SK-N-SH treated with all-trans-retinoic acid at 6 μM for 48 hours (cell line): ENCODE measurements at regions not wholly inside any gene's neighbourhood (a gene's known extent, or its start where the extent isn't known, plus 50 kb on each side); places are given as distances from the start of the nearest gene placed in this dataset.

Experiments used
- ATAC-seq: fragments of 200-7000 bp; cut with Tn5 transposase; 3 replicates; pipeline ENCODE4 v1.9.1; 2020; ENCODE audit warnings: mild to moderate bottlenecking, moderate library complexity
- BACH2 ChIP-seq: fragments of 250-450 bp; sonication (Bioruptor Pico); IDR thresholded peaks from 2 replicates; pipeline ENCODE4 v1.9.0; 2021; ENCODE audit warnings: mild to moderate bottlenecking, borderline replicate concordance
- CSDC2 ChIP-seq: fragments of 250-450 bp; sonication (Bioruptor Pico); IDR thresholded peaks from 2 replicates; pipeline ENCODE4 v1.5.0; 2020; ENCODE audit warnings: mild to moderate bottlenecking, moderate library complexity
- ESRRG ChIP-seq: fragments of 250-450 bp; sonication (Bioruptor Pico); IDR thresholded peaks from 2 replicates; pipeline ENCODE4 v1.6.1; 2021; ENCODE audit warnings: mild to moderate bottlenecking
- GLIS3 ChIP-seq: fragments of 250-450 bp; sonication (Bioruptor Pico); IDR thresholded peaks from 2 replicates; pipeline ENCODE4 v1.5.0; 2020; ENCODE audit warnings: mild to moderate bottlenecking, moderate library complexity
- ISL1 ChIP-seq: fragments of 250-450 bp; sonication (Bioruptor Pico); IDR thresholded peaks from 2 replicates; pipeline ENCODE4 v2.1.2; 2022; ENCODE audit warnings: mild to moderate bottlenecking, moderate library complexity
- OSR1 ChIP-seq: fragments of 250-450 bp; sonication (Bioruptor Pico); IDR thresholded peaks from 2 replicates; pipeline ENCODE4 v1.8.0; 2022; ENCODE audit warnings: moderate library complexity, mild to moderate bottlenecking, inconsistent platforms
- PPARA ChIP-seq: fragments of 250-450 bp; sonication (Bioruptor Pico); IDR thresholded peaks from 2 replicates; pipeline ENCODE4 v1.5.0; 2020; ENCODE audit warnings: mild to moderate bottlenecking, borderline replicate concordance
- RARB ChIP-seq: fragments of 250-450 bp; sonication (Bioruptor Pico); IDR thresholded peaks from 2 replicates; pipeline ENCODE4 v1.8.0; 2021; ENCODE audit warnings: mild to moderate bottlenecking, moderate library complexity
- SNAI2 ChIP-seq: fragments of 250-450 bp; sonication (Bioruptor Pico); IDR thresholded peaks from 2 replicates; pipeline ENCODE4 v1.5.0; 2020; ENCODE audit warnings: mild to moderate bottlenecking, moderate library complexity
- TCF4 ChIP-seq: fragments of 250-450 bp; sonication (Bioruptor Pico); IDR thresholded peaks from 2 replicates; pipeline ENCODE4 v1.8.0; 2021; ENCODE audit warnings: mild to moderate bottlenecking, moderate library complexity, borderline replicate concordance
- TOX ChIP-seq: fragments of 250-450 bp; sonication (Bioruptor Pico); IDR thresholded peaks from 2 replicates; pipeline ENCODE4 v1.8.0; 2021; ENCODE audit warnings: mild to moderate bottlenecking, moderate library complexity, borderline replicate concordance
- ZC3H10 ChIP-seq: fragments of 250-450 bp; sonication (Bioruptor Pico); IDR thresholded peaks from 2 replicates; pipeline ENCODE4 v1.5.1; 2021; ENCODE audit warnings: mild to moderate bottlenecking, moderate library complexity
- ZFP3 ChIP-seq: fragments of 250-450 bp; sonication (Bioruptor Pico); IDR thresholded peaks from 2 replicates; pipeline ENCODE4 v1.5.0; 2020; ENCODE audit warnings: mild to moderate bottlenecking, moderate library complexity
- ZFP30 ChIP-seq: fragments of 450-650 bp; formaldehyde crosslinking; IDR thresholded peaks from 2 replicates; pipeline ENCODE4 v1.5.0; 2022; ENCODE audit warnings: mild to moderate bottlenecking, moderate library complexity
- ZNF565 ChIP-seq: fragments of 450-650 bp; formaldehyde crosslinking; conservative IDR thresholded peaks from 2 replicates; pipeline ENCODE4 v1.5.0; 2020; ENCODE audit warnings: low read depth, mild to moderate bottlenecking, moderate library complexity
- ZNF70 ChIP-seq: fragments of 450-650 bp; formaldehyde crosslinking; IDR thresholded peaks from 2 replicates; pipeline ENCODE4 v1.5.0; 2020; ENCODE audit warnings: mild to moderate bottlenecking, moderate library complexity
- ZNF8 ChIP-seq: fragments of 450-650 bp; formaldehyde crosslinking; IDR thresholded peaks from 2 replicates; pipeline ENCODE4 v1.5.0; 2020; ENCODE audit warnings: mild to moderate bottlenecking, moderate library complexity
- TF ChIP-seq, protein P1 (sequence below): fragments of 250-450 bp; sonication (Bioruptor Pico); IDR thresholded peaks from 2 replicates; pipeline ENCODE4 v1.5.1; 2021; ENCODE audit warnings: mild to moderate bottlenecking, moderate library complexity
- TF ChIP-seq, protein P2 (sequence below): fragments of 250-450 bp; sonication (Bioruptor Pico); IDR thresholded peaks from 2 replicates; pipeline ENCODE4 v1.5.0; 2020; ENCODE audit warnings: mild to moderate bottlenecking, moderate library complexity
- TF ChIP-seq, protein P3 (sequence below): fragments of 250-450 bp; sonication (Bioruptor Pico); IDR thresholded peaks from 2 replicates; pipeline ENCODE4 v1.5.1; 2020; ENCODE audit warnings: low read depth, mild to moderate bottlenecking, moderate library complexity
- TF ChIP-seq, protein P4 (sequence below): fragments of 250-450 bp; sonication (Bioruptor Pico); IDR thresholded peaks from 2 replicates; pipeline ENCODE4 v1.8.0; 2021; ENCODE audit warnings: low read depth, mild to moderate bottlenecking, moderate library complexity, borderline replicate concordance

DNA sequence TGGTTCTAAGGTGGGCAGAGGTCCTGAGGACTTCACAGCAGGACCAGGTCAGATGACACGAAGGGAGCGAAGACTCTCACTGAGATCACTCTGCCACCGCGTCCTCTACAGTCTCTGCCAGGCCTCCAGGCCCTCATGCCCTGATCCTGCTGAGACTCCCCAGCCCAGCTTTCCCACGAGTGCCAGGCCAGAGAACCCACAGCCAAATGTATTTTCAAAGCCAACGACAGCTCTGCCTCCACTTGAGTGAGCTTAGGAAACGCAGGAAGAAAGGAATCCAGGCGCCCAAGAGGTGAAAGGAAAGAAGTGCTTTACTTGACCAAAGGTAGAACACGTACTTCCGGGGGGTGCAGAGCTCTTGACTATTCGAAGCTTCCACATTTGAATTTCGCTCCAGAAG lies 275.0 kb downstream of the XXYLT1 start:
- ATAC-seq, result no peak

DNA sequence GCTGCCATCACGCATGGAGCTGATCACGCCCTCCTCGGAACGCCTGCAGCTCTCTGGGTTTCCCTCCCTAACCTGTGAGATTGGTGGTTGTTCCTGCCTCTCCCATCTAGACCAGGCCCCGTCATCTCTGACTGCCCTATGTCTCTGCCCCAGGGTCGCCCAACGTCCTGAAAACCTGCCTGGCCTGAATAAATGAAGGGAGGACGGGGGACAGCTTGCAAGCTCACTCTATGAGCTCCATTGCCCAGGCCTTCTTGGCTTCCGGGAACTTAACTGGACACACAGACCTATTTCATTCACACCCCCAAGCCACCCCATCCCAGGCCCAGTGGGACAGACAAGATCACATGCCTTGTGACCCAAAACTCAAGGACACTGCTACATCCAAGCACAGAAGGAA lies 274.2 kb downstream of the XXYLT1 start:
- no peak for TF ChIP-seq ISL1
- TF ChIP-seq ZNF70, result no peak
- no peak for TF ChIP-seq TOX
- TF ChIP-seq, protein P1, sequence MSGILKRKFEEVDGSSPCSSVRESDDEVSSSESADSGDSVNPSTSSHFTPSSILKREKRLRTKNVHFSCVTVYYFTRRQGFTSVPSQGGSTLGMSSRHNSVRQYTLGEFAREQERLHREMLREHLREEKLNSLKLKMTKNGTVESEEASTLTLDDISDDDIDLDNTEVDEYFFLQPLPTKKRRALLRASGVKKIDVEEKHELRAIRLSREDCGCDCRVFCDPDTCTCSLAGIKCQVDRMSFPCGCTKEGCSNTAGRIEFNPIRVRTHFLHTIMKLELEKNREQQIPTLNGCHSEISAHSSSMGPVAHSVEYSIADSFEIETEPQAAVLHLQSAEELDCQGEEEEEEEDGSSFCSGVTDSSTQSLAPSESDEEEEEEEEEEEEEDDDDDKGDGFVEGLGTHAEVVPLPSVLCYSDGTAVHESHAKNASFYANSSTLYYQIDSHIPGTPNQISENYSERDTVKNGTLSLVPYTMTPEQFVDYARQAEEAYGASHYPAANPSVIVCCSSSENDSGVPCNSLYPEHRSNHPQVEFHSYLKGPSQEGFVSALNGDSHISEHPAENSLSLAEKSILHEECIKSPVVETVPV (CRISPR knock-in tag), result no peak
- TF ChIP-seq, protein P2, sequence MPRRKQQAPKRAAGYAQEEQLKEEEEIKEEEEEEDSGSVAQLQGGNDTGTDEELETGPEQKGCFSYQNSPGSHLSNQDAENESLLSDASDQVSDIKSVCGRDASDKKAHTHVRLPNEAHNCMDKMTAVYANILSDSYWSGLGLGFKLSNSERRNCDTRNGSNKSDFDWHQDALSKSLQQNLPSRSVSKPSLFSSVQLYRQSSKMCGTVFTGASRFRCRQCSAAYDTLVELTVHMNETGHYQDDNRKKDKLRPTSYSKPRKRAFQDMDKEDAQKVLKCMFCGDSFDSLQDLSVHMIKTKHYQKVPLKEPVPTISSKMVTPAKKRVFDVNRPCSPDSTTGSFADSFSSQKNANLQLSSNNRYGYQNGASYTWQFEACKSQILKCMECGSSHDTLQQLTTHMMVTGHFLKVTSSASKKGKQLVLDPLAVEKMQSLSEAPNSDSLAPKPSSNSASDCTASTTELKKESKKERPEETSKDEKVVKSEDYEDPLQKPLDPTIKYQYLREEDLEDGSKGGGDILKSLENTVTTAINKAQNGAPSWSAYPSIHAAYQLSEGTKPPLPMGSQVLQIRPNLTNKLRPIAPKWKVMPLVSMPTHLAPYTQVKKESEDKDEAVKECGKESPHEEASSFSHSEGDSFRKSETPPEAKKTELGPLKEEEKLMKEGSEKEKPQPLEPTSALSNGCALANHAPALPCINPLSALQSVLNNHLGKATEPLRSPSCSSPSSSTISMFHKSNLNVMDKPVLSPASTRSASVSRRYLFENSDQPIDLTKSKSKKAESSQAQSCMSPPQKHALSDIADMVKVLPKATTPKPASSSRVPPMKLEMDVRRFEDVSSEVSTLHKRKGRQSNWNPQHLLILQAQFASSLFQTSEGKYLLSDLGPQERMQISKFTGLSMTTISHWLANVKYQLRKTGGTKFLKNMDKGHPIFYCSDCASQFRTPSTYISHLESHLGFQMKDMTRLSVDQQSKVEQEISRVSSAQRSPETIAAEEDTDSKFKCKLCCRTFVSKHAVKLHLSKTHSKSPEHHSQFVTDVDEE (CRISPR knock-in tag), result no peak
- no peak for TF ChIP-seq ZNF565
- no peak for TF ChIP-seq PPARA (CRISPR knock-in tag)
- TF ChIP-seq GLIS3 (CRISPR knock-in tag), result no peak
- no peak for TF ChIP-seq RARB (CRISPR knock-in tag)
- TF ChIP-seq, protein P3, sequence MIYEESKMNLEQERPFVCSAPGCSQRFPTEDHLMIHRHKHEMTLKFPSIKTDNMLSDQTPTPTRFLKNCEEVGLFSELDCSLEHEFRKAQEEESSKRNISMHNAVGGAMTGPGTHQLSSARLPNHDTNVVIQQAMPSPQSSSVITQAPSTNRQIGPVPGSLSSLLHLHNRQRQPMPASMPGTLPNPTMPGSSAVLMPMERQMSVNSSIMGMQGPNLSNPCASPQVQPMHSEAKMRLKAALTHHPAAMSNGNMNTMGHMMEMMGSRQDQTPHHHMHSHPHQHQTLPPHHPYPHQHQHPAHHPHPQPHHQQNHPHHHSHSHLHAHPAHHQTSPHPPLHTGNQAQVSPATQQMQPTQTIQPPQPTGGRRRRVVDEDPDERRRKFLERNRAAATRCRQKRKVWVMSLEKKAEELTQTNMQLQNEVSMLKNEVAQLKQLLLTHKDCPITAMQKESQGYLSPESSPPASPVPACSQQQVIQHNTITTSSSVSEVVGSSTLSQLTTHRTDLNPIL (CRISPR knock-in tag), result no peak
- TF ChIP-seq, protein P4, sequence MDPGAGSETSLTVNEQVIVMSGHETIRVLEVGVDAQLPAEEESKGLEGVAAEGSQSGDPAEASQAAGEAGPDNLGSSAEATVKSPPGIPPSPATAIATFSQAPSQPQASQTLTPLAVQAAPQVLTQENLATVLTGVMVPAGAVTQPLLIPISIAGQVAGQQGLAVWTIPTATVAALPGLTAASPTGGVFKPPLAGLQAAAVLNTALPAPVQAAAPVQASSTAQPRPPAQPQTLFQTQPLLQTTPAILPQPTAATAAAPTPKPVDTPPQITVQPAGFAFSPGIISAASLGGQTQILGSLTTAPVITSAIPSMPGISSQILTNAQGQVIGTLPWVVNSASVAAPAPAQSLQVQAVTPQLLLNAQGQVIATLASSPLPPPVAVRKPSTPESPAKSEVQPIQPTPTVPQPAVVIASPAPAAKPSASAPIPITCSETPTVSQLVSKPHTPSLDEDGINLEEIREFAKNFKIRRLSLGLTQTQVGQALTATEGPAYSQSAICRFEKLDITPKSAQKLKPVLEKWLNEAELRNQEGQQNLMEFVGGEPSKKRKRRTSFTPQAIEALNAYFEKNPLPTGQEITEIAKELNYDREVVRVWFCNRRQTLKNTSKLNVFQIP (CRISPR knock-in tag), result no peak
- no peak for ATAC-seq

More for the DNA sequence above, 275.0 kb downstream of the XXYLT1 start:
- TF ChIP-seq, protein P2 (CRISPR knock-in tag), result no peak
- no peak for TF ChIP-seq ESRRG (CRISPR knock-in tag)
- TF ChIP-seq PPARA (CRISPR knock-in tag), result no peak
- no peak for TF ChIP-seq CSDC2 (CRISPR knock-in tag)
- no peak for TF ChIP-seq ZNF8 (CRISPR knock-in tag)

DNA sequence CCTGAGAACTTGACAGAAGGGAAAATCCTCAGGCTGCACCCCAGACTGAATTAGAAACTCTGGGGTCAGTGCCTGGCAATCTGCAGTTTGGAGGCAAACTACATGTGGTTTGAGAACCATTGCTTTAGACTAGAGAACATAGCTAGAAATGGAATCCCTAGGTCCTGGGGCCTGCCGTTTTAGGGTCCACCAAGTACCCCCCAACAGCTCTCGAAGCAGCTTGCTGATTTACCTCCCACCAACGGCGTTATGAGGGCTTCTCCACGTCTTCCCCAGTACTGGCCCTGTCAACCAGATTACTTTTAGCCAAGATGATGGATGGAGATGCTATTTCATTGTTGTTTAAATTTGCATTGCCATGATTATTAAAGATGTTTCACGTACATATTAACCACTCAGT lies 272.5 kb downstream of the XXYLT1 start:
- no peak for ATAC-seq
- TF ChIP-seq BACH2 (CRISPR knock-in tag) (no peak), ZFP30 (CRISPR knock-in tag) (no peak), ZFP3 (CRISPR knock-in tag) (no peak), GLIS3 (CRISPR knock-in tag) (no peak), ZC3H10 (no peak), PPARA (CRISPR knock-in tag) (no peak), OSR1 (CRISPR knock-in tag) (no peak), SNAI2 (CRISPR knock-in tag) (no peak), RARB (CRISPR knock-in tag) (no peak), ZNF70 (no peak), TCF4 (CRISPR knock-in tag) (no peak), ZNF8 (CRISPR knock-in tag) (no peak)
- TF ChIP-seq, protein P3 (CRISPR knock-in tag), result no peak
- TF ChIP-seq, protein P2 (CRISPR knock-in tag), result no peak
- TF ChIP-seq, all 23 proteins: peak for 0
